Endodermal cell (in vitro differentiated cells): ENCODE measurements at regions not wholly inside any gene's neighbourhood (a gene's known extent, or its start where the extent isn't known, plus 50 kb on each side); places are given as distances from the start of the nearest gene placed in this dataset.

Source experiments
- DNase-seq: peaks from one replicate; pipeline ENCODE4 v3.0.0-alpha.2; 2017
- H3K27ac ChIP-seq: 2 replicates; pipeline ENCODE4 v1.5.1; 2013; ENCODE audit warnings: mild to moderate bottlenecking, low read depth, low read length, moderate library complexity
- H3K27me3 ChIP-seq: 2 replicates; pipeline ENCODE4 v1.6.1; 2013; ENCODE audit warnings: mild to moderate bottlenecking, low read length, moderate library complexity; ENCODE audit not compliant: insufficient read depth, control insufficient read depth, poor library complexity, severe bottlenecking
- H3K36me3 ChIP-seq: 2 replicates; pipeline ENCODE4 v1.7.0; 2013; ENCODE audit warnings: mild to moderate bottlenecking, low read length, moderate library complexity; ENCODE audit not compliant: control insufficient read depth, insufficient read depth
- H3K4me1 ChIP-seq: one replicate; pipeline ENCODE4 v1.7.0; 2013; ENCODE audit warnings: low read length; ENCODE audit not compliant: control insufficient read depth, insufficient read depth
- H3K4me3 ChIP-seq: 2 replicates; pipeline ENCODE4 v1.5.1; 2013; ENCODE audit warnings: mild to moderate bottlenecking, low read length, moderate library complexity
- H3K9ac ChIP-seq: 2 replicates; pipeline ENCODE4 v1.6.1; 2013; ENCODE audit warnings: mild to moderate bottlenecking, low read length, moderate library complexity; ENCODE audit not compliant: poor library complexity, severe bottlenecking; ENCODE audit errors: extremely low read depth
- H3K9me3 ChIP-seq: 2 replicates; pipeline ENCODE4 v1.6.1; 2013; ENCODE audit warnings: mild to moderate bottlenecking, low read length, moderate library complexity; ENCODE audit not compliant: control insufficient read depth
- H3K27ac Mint-ChIP-seq: 2 replicates; pipeline ENCODE4 v1.8.0; 2020; ENCODE audit warnings: mixed read lengths
- H3K27me3 Mint-ChIP-seq: 2 replicates; pipeline ENCODE4 v1.8.0; 2021; ENCODE audit warnings: mild to moderate bottlenecking, mixed read lengths; ENCODE audit not compliant: insufficient read depth
- H3K36me3 Mint-ChIP-seq: 2 replicates; pipeline ENCODE4 v1.8.0; 2020; ENCODE audit warnings: low read depth, mixed read lengths
- H3K4me1 Mint-ChIP-seq: 2 replicates; pipeline ENCODE4 v1.8.0; 2020; ENCODE audit warnings: mixed read lengths
- H3K4me3 Mint-ChIP-seq: 2 replicates; pipeline ENCODE4 v1.8.0; 2020; ENCODE audit warnings: mild to moderate bottlenecking, moderate library complexity, mixed read lengths
- H3K9me3 Mint-ChIP-seq: 2 replicates; pipeline ENCODE4 v1.8.0; 2020; ENCODE audit warnings: mild to moderate bottlenecking, mixed read lengths
- CTCF ChIP-seq: fragments of 200-600 bp; sonication (generic); conservative IDR thresholded peaks from 2 replicates; pipeline ENCODE4 v1.5.0; 2021; ENCODE audit warnings: antibody characterized with exemption, mild to moderate bottlenecking
- WGBS, 2 experiments: methylation state at CpG; one replicate each; pipeline versions ENCODE4 v1.1.5 to v1.1.7; 2013; ENCODE audit warnings: missing lambda C conversion rate in 2 of 2, mixed read lengths in 1 of 2; ENCODE audit not compliant: insufficient coverage in 1 of 2, insufficient read length in 1 of 2; 5-methylcytosine and 5-hydroxymethylcytosine counted together

GRCh38 chr10:61078542-61079275 is 134.7 kb upstream of the RHOBTB1 start:
- Histone ChIP-seq H3K27me3 (no peaks in the 10 kb centered on the region), H3K9me3 (no peaks in the 10 kb centered on the region), H3K36me3 (no peaks in the 10 kb centered on the region), H3K9ac (no peak overlapping the region), H3K4me1 (no peaks in the 10 kb centered on the region), H3K4me3 (no peak overlapping the region), H3K27ac (no peak overlapping the region)
- Mint-ChIP-seq H3K4me1 (peaks cover 3% of the 10 kb centered on the region), H3K27ac (no peak overlapping the region), H3K27me3 (no peaks in the 10 kb centered on the region), H3K9me3 (no peaks in the 10 kb centered on the region), H3K4me3 (no peak overlapping the region), H3K36me3 (no peaks in the 10 kb centered on the region)
- TF ChIP-seq CTCF: no peak
- WGBS, 2 experiments: 78 to 83% methylated on average over 2 to 3 of the region's 3 CpGs
- DNase-seq: no peak

GRCh38 chr10:61076572-61077114 is 132.7 kb upstream of the RHOBTB1 start:
- Mint-ChIP-seq H3K27me3 (no peaks in the 10 kb centered on the region), H3K4me1 (peaks cover 3% of the 10 kb centered on the region), H3K9me3 (no peaks in the 10 kb centered on the region), H3K27ac (no peak overlapping the region), H3K4me3 (no peak overlapping the region), H3K36me3 (no peaks in the 10 kb centered on the region)
- Histone ChIP-seq H3K36me3 (no peaks in the 10 kb centered on the region), H3K4me3 (no peak overlapping the region), H3K9ac (no peak overlapping the region), H3K4me1 (no peaks in the 10 kb centered on the region), H3K27me3 (no peaks in the 10 kb centered on the region), H3K27ac (no peak overlapping the region), H3K9me3 (no peaks in the 10 kb centered on the region)
- 88% methylated on average over 1 of the region's 1 CpG; no CpG with 5 or more reads in 1 of the 2 experiments for WGBS, 2 experiments
- DNase-seq: no peak
- TF ChIP-seq CTCF: no peak

- H3K27me3 ChIP-seq: no peaks in the 10 kb centered on the region
- no peak for DNase-seq
- Mint-ChIP-seq H3K36me3 (no peaks in the 10 kb centered on the region), H3K27ac (no peak overlapping the region), H3K4me3 (no peak overlapping the region), H3K9me3 (no peaks in the 10 kb centered on the region), H3K4me1 (peaks cover 3% of the 10 kb centered on the region), H3K27me3 (no peaks in the 10 kb centered on the region)
- no peak overlapping the region for H3K9ac ChIP-seq
- TF ChIP-seq CTCF: no peak
- no peaks in the 10 kb centered on the region for H3K36me3 ChIP-seq
- H3K9me3 ChIP-seq: no peaks in the 10 kb centered on the region
- 91 to 98% methylated on average over 1 to 2 of the region's 2 CpGs for WGBS, 2 experiments
- no peak overlapping the region for H3K27ac ChIP-seq
- H3K4me1 ChIP-seq: no peaks in the 10 kb centered on the region
- no peak overlapping the region for H3K4me3 ChIP-seq
These were observed 129.4 kb upstream of the RHOBTB1 start for GRCh38 chr10:61073391-61073790.
